ENCODE measurements at regions not wholly inside any gene's neighbourhood (a gene's known extent, or its start where the extent isn't known, plus 50 kb on each side); places are given as distances from the start of the nearest gene placed in this dataset.

- Histone ChIP-seq H4K5ac (ENCODE audit: insufficient read length, low read depth, low read length) (no peak overlapping the region), H3K18ac (ENCODE audit: extremely low read depth, low read length) (no peak overlapping the region), H3K4me2 (ENCODE audit: insufficient read depth in 1 of 2, low read depth in 2 of 2, low read length in 2 of 2) (no peak overlapping the region), H3K23me2 (ENCODE audit: low read depth, low read length) (no peaks in the 10 kb centered on the region), H4K8ac (ENCODE audit: extremely low read depth, insufficient read depth, low read length) (no peak overlapping the region), H3K4me3 (ENCODE audit: extremely low read depth in 1 of 4, insufficient read depth in 2 of 4, low read depth in 3 of 4, low read length in 4 of 4) (no peak overlapping the region), H2BK5ac (ENCODE audit: low read depth, low read length) (no peak overlapping the region), H2AK5ac (ENCODE audit: low read depth, low read length) (no peak overlapping the region), H3K79me2 (ENCODE audit: control insufficient read depth in 1 of 2, insufficient read depth in 2 of 2, low read length in 2 of 2) (no peaks in the 10 kb centered on the region), H3K36me3 (ENCODE audit: control insufficient read depth in 2 of 4, insufficient read depth in 4 of 4, low read length in 3 of 4) (no peaks in the 10 kb centered on the region), H3K79me1 (ENCODE audit: low read depth, low read length) (no peaks in the 10 kb centered on the region), H4K91ac (replicated peaks; ENCODE audit: insufficient read length, low read length) (no peak overlapping the region), H2AFZ (ENCODE audit: low read length) (no peak overlapping the region), H2BK120ac (replicated peaks; ENCODE audit: low read depth, low read length) (no peak overlapping the region), H3K27me3 (replicated peaks in 1 of 4; ENCODE audit: control insufficient read depth in 3 of 4, extremely low read depth in 1 of 4, insufficient read depth in 3 of 4, low read length in 3 of 4) (no peaks in the 10 kb centered on the region), H2BK12ac (ENCODE audit: low read depth, low read length) (no peak overlapping the region), H4K20me1 (replicated peaks in 1 of 2; ENCODE audit: control insufficient read depth in 1 of 2, insufficient read depth in 2 of 2, low read length in 2 of 2) (no peaks in the 10 kb centered on the region), H3K4me1 (replicated peaks in 1 of 4; ENCODE audit: control insufficient read depth in 3 of 4, insufficient read depth in 4 of 4, low read length in 3 of 4) (no peaks in the 10 kb centered on the region), H3K27ac (ENCODE audit: low read depth, low read length) (no peak overlapping the region), H3K9me3 (ENCODE audit: insufficient read depth in 2 of 2, low read depth in 1 of 2, low read length in 1 of 2) (no peaks in the 10 kb centered on the region), H2BK20ac (ENCODE audit: low read length) (no peak overlapping the region), H2BK15ac (ENCODE audit: low read length) (no peak overlapping the region; the same call in 1 of the 2 replicates), H3K56ac (replicated peaks; ENCODE audit: insufficient read length, low read depth, low read length) (no peak overlapping the region), H3K23ac (ENCODE audit: insufficient read length) (no peak overlapping the region), H3K14ac (ENCODE audit: insufficient read length) (no peak overlapping the region), H3K4ac (replicated peaks; ENCODE audit: insufficient read length, low read depth, low read length) (no peak overlapping the region), H3K9ac (replicated peaks in 1 of 4; ENCODE audit: extremely low read depth in 1 of 4, low read depth in 3 of 4, low read length in 3 of 4) (no peak overlapping the region)
- CTCF ChIA-PET (ENCODE audit: partially characterized antibody): no interaction called here
- DNase-seq (ENCODE audit: low read depth in 1 of 2, low spot score in 2 of 2) (no peak), FAIRE-seq (no peak)
- TF ChIP-seq HDAC6 (IDR thresholded peaks at IDR 0.05; ENCODE audit: low read depth, low read length) (no peak), SRF (IDR thresholded peaks at IDR 0.05; ENCODE audit: low read depth, low read length) (no peak)
- POLR2A ChIA-PET (ENCODE audit: partially characterized antibody): no interaction called here
Measured at GRCh38 chr4:160510928-160511327, 1408.0 kb downstream of the RAPGEF2 start.

All from H1 (cell line).